WI38 (cell line): ENCODE measurements at regions not wholly inside any gene's neighbourhood (a gene's known extent, or its start where the extent isn't known, plus 50 kb on each side); places are given as distances from the start of the nearest gene placed in this dataset.

Experiments used
- H3K4me3 ChIP-seq: 2 replicates; pipeline ENCODE4 v1.5.1; 2011; ENCODE audit warnings: low read depth, mild to moderate bottlenecking, control low read depth, low read length
- TF ChIP-seq, protein P1 (sequence below): IDR thresholded peaks from 2 replicates; pipeline ENCODE4 v1.5.1; 2012; ENCODE audit warnings: low read depth, mild to moderate bottlenecking, control low read depth, low read length

DNA sequence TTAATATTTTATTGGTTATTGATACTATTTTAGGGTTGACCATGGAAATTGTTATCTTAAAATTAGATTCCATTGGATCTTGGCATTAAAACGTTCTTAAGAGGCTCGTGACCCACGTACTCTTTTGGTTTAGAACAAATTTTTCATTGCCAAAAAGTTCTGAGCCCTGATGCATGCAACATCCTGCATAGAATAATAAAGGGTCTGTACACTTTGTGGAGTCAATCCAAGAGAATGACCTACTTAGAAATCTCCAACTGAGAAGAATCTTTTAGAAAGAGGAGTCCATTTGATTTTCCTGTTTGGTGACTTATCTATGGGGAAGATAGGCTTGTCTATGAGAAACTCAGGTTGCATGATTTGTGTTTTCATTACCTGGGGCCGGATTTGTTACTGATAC lies 404.2 kb upstream of the RGMA start:
- no peak overlapping the region for H3K4me3 ChIP-seq
- TF ChIP-seq, protein P1, sequence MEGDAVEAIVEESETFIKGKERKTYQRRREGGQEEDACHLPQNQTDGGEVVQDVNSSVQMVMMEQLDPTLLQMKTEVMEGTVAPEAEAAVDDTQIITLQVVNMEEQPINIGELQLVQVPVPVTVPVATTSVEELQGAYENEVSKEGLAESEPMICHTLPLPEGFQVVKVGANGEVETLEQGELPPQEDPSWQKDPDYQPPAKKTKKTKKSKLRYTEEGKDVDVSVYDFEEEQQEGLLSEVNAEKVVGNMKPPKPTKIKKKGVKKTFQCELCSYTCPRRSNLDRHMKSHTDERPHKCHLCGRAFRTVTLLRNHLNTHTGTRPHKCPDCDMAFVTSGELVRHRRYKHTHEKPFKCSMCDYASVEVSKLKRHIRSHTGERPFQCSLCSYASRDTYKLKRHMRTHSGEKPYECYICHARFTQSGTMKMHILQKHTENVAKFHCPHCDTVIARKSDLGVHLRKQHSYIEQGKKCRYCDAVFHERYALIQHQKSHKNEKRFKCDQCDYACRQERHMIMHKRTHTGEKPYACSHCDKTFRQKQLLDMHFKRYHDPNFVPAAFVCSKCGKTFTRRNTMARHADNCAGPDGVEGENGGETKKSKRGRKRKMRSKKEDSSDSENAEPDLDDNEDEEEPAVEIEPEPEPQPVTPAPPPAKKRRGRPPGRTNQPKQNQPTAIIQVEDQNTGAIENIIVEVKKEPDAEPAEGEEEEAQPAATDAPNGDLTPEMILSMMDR, result no peak

DNA sequence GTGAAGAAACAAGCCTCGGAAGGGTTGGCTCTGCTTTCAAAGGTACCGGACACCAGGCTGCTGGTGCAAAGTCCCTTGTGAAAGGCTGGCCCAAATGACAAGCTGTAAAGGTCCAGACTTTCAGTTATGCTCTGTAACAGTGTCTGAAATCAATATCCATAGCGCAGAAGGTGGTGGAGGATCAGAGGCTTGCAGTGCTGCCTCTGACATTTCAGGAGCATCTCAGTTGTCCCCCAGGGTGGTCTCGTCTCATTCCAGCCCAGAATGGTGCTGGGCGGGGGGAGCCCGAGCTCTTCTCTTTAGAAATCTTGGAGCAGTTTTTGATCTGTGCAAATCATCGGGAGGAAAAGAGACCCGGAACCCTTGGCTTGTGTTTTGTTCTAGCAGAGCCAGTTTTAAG lies 402.3 kb upstream of the RGMA start:
- no peak overlapping the region for H3K4me3 ChIP-seq
- TF ChIP-seq, protein P1, result no peak

DNA sequence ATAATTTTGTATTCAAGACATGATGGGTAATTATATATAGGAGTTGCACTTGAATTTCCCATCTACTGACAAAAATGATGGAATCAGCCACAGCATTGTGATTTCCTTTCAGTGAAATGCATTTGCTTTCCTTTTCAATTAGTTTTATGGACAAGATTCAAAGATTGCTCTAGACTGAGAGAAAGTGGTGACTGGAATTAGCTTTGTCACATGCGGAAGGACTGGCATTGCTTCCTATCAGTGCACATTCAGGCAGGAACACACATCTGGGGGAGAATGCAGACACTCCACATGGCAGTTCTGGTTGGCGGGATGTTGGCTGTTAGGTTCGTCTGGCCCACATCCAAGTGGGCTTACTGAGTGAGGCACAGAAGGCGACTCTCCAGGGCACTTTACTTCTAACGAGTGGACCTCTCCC lies 399.3 kb upstream of the RGMA start:
- TF ChIP-seq, protein P1, result no peak
- no peak overlapping the region for H3K4me3 ChIP-seq

DNA sequence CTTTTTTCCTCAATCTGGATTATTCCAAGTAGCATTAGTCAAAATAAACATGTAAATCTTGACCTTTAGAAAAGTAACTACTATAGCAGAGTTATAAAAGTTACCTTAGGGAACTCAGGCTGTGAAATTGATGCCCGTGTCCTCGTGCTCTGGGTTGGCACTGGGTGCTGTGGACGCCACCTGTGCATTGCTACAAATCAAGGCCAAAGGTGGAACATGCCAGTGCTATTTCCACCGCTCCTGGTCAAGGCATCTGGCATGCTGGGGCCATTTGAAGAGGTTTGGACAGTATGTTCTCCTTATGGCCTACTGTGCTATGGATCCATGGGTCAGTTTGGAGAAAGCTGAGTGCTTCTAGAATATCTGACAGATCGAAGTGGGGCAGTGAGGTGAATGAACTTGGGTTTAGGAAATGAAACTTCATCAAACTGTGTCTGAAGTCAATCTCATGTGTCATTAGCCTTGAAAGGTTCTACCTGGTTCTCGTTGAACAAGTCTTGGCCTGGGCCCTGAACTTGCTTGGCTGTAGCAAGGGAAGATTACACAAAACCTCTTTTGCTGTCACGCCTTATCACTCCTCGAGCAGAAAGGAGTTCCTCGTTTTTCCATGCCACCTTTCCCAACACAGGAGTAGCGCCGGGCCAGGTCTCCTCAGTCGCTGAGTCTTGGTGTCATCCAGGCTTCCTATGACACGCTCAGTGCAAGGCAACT lies 397.6 kb upstream of the RGMA start:
- TF ChIP-seq, protein P1, result no peak
- H3K4me3 ChIP-seq, result no peak overlapping the region

DNA sequence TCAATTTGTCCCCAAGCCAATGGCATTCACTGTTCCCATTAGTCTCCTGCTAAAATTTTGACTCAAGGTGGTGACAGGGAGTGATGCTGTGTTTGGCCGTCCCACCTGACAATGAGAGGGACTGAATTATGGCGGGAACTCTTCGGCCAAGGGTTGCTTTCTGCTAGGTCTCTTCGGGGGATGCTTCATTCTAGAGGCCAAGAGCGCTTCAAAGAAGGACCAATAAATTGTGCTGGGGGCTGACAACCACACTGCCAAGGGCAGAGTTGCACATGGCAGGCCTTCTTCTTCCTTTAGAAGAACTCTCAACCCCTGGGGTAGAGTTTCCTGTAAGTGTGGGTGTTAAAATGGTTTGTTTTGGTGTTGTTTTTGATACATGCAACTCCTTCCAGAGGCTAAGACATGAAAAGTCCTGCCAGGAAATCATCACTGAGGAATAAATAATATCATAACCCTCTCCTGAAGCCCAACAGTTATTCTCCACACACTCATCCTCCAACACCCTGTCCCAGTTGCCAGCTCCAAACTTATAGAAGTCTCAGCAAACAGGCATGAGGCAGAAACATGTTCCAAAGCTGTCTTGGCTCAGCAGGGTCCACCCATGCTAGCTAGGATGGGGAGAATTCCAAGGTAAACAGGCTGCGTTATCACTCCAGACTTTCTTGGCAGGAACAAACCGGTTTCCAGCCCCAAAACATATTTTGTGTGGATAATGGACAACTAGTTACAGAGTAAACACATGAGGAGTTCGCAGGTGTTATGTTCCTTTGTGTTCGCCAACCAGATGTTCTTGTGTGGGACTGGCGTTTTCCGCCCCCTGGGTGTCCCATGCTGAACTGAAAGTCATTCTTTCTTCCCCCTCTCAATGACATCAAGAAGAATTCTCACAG lies 396.7 kb upstream of the RGMA start:
- H3K4me3 ChIP-seq, result no peak overlapping the region
- TF ChIP-seq, protein P1, result no peak

DNA sequence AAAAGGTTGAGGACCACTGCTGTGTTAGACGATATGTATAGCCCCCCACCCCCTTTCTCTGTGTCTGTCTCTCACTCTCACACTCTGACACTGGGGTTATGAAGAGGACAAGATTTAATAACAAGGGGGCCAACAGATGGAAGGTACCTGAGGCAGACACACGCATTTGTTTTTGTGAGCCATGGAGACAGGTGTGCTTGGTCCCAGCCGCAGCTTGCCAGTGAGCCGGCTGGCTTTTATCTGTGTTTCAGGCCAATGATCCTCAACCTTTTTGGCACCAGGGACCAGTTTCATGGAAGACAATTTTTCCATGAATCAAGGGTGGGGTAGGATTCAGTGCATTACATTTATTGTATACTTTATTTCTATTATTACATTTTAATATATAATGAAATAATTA lies 394.9 kb upstream of the RGMA start:
- TF ChIP-seq, protein P1, result no peak
- H3K4me3 ChIP-seq, result no peak overlapping the region

DNA sequence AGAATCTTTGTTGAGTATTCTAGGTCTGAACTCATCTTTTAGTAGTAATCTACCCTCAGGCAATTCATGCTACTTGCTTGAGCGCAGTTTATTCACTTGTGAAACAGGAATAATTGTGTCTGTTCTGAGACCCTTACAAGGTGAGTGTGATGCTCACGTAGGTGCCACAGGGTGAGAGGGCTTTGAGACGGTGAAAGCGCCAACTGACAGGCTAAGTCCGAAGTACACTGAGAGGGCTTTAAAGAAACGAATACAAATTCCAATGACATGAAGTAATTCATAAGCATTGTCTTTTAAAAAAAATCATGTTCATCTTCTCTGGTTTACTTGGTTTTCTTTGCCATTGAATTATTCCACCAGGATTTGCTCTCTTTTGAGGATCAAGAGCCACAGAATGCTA lies 393.7 kb upstream of the RGMA start:
- H3K4me3 ChIP-seq, result no peak overlapping the region
- TF ChIP-seq, protein P1, result no peak
